GM18867 (cell line): ENCODE measurements at regions not wholly inside any gene's neighbourhood (a gene's known extent, or its start where the extent isn't known, plus 50 kb on each side); places are given as distances from the start of the nearest gene placed in this dataset.

Experiments
- ATAC-seq: cut with Tn5 transposase; IDR thresholded peaks from one replicate; pipeline ENCODE4 v1.9.1; 2021; ENCODE audit warnings: mild to moderate bottlenecking, moderate library complexity; ENCODE audit not compliant: unreplicated experiment

GRCh38 chr2:36068086-36068485, 287.5 kb upstream of the CRIM1 start:
- ATAC-seq, result no peak

- ATAC-seq, result peak; percentile 34
Measured at GRCh38 chr2:36060133-36060532, 295.4 kb upstream of the CRIM1 start.

GRCh38 chr2:36059691-36060090, 295.9 kb upstream of the CRIM1 start:
- peak; percentile 100 for ATAC-seq

DNA sequence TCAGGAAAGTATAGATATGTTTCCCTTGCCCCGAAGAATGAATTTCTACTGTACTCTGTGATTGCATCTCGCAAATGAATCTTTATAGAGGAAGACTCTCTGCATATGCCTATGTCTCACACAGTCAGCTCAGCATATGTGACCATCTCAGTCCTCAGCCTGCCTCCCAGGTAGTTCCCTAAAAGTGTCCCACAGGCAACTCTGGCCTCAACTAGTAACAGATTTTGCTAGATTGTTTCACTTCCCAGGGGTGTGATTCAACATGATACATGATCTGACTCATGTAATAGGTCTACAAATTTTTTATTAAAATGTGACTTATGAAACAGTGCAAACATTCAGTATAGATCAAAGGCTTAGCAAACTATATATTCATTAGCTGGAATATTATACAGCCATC, 296.6 kb upstream of the CRIM1 start:
- no peak for ATAC-seq

GRCh38 chr2:36058076-36058475, 297.5 kb upstream of the CRIM1 start:
- no peak for ATAC-seq

DNA sequence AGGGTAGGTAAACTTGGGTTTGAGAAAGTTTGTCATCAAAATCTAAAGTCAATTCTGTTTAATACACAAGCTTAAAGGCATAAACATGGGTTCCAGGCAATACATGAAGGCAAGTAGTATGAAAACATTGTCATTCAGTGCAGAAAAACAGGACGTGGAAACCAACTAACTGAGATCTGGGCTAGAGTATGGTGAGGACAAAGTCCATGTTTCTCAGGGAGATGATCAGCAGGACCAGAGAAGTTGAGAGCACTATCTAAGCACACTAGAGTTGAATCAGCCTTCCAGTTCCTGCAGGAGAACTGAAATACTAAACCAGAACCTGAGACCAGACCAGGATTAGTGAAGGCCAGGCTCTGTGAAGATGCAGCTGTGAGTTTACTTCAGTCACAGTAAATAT, 302.8 kb upstream of the CRIM1 start:
- no peak for ATAC-seq

- no peak for ATAC-seq
Measured at GRCh38 chr2:36044411-36044810, 311.2 kb upstream of the CRIM1 start.

GRCh38 chr2:36035137-36035536, 320.4 kb upstream of the CRIM1 start:
- no peak for ATAC-seq

DNA sequence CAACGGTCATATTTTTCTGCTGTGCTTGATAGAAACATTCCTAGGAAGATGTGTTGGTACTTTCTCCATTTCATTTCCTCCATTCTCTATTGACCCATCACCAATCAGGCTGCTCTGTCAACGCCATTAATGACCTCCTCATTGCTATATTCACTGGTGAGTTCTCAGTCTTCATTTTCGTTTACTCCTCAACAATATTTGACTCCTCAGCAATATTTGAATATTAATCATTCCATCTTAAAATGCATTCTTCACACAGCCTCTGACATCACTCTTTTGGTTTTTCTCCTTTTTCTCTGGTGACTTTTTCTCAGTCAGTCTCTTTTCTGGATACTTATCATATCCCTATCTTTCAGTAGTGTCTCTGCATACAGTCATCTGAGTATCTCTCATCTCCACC, 323.5 kb upstream of the CRIM1 start:
- no peak for ATAC-seq

GRCh38 chr2:36031471-36031870, 324.1 kb upstream of the CRIM1 start:
- no peak for ATAC-seq

DNA sequence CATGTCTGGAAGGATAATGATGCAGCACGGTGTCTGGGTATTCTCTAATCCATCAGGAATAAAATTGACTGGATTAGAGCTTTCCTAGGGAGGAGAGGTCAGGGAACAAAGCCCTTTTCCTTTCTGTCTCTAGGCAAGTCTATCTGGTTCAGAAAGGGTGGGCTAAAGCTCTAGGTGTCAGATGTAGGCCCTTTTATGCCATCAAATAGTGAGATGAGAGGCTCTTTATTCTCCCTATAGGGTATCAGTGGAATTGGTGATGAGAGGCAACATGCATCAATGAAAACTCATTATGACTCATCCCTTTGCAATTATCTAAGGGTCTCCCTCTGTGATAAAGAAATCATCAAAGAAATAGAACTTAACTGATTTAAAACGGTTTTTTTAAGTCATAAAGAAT, 328.0 kb upstream of the CRIM1 start:
- ATAC-seq, result no peak

GRCh38 chr2:36013064-36013463, 342.5 kb upstream of the CRIM1 start:
- ATAC-seq, result no peak

DNA sequence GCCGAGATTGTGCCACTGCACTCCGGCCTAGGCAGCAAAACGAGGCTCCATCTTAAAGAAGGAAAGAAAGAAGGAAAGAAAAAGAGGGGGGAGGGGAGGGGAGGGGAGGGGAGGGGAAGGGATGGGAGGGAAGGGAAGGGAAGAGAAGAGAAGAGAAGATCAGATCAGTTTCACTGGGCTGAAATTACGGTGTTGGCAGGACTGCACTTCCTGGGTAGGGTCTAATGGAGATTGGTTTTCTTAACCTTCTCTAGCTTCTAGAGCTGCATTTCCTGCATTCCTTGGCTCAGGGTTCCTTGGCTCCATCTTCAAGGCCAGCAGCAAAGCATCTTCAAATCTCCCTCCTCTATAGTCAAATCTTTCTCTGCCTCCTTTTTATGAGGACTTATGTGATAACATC, 349.1 kb upstream of the CRIM1 start:
- ATAC-seq, result no peak

GRCh38 chr2:36002941-36003340, 352.6 kb upstream of the CRIM1 start:
- ATAC-seq, result no peak

DNA sequence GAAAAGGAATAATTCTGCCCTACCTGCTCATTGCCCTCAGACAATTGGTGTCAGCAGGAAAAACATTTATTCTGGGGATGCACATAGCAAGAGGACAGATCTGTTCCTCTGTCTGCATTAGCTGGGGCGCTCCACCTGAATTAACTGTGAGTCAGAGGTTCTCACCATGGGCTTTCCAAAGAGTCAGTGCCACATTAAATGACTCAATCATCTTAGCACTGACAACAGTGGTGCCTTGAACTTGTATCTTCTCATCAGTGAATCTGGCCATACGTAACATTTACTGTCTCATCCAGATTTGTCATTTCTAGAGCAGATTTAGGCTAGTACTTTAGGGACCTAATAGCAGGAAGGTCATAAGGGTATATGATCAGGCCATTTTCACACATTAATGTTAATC, 358.1 kb upstream of the CRIM1 start:
- no peak for ATAC-seq

GRCh38 chr2:35989503-35989902, 366.1 kb upstream of the CRIM1 start:
- no peak for ATAC-seq

DNA sequence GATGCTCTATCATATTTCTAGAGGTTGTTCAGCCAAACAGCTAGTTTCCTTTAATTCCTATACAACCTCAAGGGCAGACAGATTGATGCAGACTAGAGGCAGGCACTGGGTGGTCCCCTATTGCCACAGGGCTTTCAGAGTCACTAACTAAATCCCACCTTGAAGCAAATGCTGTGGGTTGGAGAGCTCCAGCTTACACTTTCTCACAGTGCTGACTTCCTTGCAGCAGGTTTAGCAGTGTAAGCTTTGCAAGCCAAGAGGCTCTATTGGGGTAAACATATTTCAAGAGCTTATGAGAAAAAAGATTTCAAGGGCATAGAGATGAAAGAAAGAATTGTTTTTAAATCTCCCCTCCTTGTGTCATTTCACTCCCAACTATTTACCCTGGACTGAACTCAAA, 366.5 kb upstream of the CRIM1 start:
- no peak for ATAC-seq

- no peak for ATAC-seq
Measured at GRCh38 chr2:35986871-35987270, 368.7 kb upstream of the CRIM1 start.

- ATAC-seq, result peak; percentile 99
Measured at GRCh38 chr2:35978218-35978617, 377.4 kb upstream of the CRIM1 start.

GRCh38 chr2:35976611-35977010, 379.0 kb upstream of the CRIM1 start:
- no peak for ATAC-seq

GRCh38 chr2:35973737-35974132, 381.8 kb upstream of the CRIM1 start:
- ATAC-seq, result no peak

DNA sequence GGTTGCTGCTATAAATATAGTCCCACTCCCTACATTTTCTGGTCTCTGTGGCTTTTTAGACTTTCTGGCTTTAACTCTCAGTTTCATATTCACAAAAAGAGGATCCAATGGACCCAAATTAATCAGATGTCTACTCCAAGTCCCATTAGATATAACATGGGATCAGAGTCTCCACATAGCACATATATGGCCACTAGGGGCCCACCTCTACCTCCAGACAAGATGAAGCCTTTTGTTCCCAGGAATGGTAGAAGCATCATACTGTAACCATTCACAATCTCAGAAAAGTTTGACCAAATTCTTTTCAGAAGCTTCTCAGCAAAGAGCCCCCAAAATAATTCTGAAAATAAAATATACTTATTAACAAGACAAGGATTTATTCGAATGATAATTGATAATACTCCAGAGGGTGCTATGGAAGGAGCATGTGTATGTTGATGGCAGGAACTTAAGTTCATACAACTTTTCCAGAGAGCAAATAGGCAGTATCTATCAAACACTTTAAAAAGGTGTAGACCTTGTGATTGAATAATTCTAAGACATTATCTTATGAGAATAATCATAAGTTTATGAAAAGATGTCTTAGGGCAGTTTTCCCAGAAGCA, 382.3 kb upstream of the CRIM1 start:
- peak; percentile 84 for ATAC-seq

DNA sequence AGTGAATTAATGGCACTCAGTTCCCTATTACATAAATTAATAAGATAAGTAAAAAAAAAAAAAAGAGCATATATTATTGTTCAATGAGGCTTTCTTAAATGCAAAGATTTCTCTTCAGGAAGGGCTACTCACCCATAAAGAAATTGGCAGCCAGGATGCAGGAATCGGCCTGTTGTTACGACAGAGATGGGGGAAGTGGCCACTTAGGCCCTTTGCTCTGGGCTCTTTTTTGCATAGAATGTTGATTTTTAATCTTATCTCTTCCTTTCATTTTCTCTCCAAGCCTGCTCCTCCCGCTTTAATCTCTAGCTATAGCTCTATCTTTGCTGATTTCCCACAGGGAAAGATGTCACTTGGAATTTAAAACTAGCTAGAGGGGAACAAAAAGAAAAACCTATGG, 391.8 kb upstream of the CRIM1 start:
- no peak for ATAC-seq

DNA sequence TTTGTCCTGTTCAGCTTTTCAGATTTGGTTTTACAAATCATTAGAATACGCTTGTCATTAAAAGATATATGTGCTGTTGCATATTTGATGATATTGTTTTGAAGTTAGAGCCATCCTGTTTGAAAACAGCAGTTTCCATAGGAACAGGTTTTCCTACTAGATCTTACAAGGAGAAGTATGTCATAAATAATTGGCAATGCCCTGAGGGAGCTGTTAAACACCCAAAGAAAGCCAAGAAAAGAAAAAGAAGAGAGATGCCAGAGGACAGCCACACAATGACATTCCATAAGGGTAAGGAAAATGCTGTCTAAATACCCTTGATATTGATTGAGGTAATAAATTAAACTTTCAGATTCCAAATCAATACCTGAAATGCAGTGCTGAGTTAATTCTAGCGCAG, 392.2 kb upstream of the CRIM1 start:
- ATAC-seq, result no peak
